ENCODE measurements at regions not wholly inside any gene's neighbourhood (a gene's known extent, or its start where the extent isn't known, plus 50 kb on each side); places are given as distances from the start of the nearest gene placed in this dataset.
"Not testable (repeated sequence)": the region's sequence is repeated elsewhere in the genome, so short reads cannot be mapped to it uniquely, and the experiment has no call there.

DNA sequence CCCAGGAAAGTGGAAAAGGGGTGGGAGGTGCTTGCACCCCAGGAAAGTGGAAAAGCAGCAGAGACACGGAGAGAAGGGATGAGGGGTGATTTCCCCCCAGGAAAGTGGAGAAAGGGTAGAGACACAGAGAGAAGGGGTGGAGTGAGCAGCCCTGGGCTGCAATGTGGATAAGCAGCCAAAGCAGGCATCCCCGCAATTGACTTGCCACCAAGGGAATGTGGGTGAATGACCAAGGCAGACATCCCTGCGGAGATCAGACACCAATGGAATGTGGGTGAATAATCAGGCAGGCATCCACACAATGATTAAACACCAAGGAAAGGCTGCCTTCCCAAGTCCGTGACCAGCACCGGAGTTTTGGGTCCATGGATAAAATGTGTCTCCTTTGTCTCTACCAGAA lies 68.5 kb upstream of the SLC4A7 start:
- TF ChIP-seq, protein P1, sequence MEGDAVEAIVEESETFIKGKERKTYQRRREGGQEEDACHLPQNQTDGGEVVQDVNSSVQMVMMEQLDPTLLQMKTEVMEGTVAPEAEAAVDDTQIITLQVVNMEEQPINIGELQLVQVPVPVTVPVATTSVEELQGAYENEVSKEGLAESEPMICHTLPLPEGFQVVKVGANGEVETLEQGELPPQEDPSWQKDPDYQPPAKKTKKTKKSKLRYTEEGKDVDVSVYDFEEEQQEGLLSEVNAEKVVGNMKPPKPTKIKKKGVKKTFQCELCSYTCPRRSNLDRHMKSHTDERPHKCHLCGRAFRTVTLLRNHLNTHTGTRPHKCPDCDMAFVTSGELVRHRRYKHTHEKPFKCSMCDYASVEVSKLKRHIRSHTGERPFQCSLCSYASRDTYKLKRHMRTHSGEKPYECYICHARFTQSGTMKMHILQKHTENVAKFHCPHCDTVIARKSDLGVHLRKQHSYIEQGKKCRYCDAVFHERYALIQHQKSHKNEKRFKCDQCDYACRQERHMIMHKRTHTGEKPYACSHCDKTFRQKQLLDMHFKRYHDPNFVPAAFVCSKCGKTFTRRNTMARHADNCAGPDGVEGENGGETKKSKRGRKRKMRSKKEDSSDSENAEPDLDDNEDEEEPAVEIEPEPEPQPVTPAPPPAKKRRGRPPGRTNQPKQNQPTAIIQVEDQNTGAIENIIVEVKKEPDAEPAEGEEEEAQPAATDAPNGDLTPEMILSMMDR (IDR thresholded peaks at IDR 0.05) = not testable (repeated sequence)
- TF ChIP-seq POLR2AphosphoS5 (IDR thresholded peaks at IDR 0.05; ENCODE audit: low read depth, low read length); SIN3A (IDR thresholded peaks at IDR 0.05; ENCODE audit: borderline replicate concordance, insufficient read depth, low read depth, low read length); TCF7L2 (IDR thresholded peaks at IDR 0.05; ENCODE audit: low read depth, low read length): not testable (repeated sequence)
- TF ChIP-seq, protein P2, sequence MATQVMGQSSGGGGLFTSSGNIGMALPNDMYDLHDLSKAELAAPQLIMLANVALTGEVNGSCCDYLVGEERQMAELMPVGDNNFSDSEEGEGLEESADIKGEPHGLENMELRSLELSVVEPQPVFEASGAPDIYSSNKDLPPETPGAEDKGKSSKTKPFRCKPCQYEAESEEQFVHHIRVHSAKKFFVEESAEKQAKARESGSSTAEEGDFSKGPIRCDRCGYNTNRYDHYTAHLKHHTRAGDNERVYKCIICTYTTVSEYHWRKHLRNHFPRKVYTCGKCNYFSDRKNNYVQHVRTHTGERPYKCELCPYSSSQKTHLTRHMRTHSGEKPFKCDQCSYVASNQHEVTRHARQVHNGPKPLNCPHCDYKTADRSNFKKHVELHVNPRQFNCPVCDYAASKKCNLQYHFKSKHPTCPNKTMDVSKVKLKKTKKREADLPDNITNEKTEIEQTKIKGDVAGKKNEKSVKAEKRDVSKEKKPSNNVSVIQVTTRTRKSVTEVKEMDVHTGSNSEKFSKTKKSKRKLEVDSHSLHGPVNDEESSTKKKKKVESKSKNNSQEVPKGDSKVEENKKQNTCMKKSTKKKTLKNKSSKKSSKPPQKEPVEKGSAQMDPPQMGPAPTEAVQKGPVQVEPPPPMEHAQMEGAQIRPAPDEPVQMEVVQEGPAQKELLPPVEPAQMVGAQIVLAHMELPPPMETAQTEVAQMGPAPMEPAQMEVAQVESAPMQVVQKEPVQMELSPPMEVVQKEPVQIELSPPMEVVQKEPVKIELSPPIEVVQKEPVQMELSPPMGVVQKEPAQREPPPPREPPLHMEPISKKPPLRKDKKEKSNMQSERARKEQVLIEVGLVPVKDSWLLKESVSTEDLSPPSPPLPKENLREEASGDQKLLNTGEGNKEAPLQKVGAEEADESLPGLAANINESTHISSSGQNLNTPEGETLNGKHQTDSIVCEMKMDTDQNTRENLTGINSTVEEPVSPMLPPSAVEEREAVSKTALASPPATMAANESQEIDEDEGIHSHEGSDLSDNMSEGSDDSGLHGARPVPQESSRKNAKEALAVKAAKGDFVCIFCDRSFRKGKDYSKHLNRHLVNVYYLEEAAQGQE (IDR thresholded peaks at IDR 0.05; ENCODE audit: insufficient read depth in 1 of 2, low read depth in 2 of 2, low read length in 1 of 2) = not testable (repeated sequence)

Data from Panc1 (cell line).